Breast epithelium (tissue), 4 donors: ENCODE measurements at regions not wholly inside any gene's neighbourhood (a gene's known extent, or its start where the extent isn't known, plus 50 kb on each side); places are given as distances from the start of the nearest gene placed in this dataset.
"Not testable (repeated sequence)": the region's sequence is repeated elsewhere in the genome, so short reads cannot be mapped to it uniquely, and the experiment has no call there.

Source experiments
- DNase-seq, 2 donors: peaks; one replicate each; pipeline ENCODE4 v3.0.0-alpha.2; 2019; ENCODE audit warnings: low spot score in 2 of 2
- H3K27ac ChIP-seq, 2 donors: fragments of 200-600 bp; sonication (generic) in 1 of 2; one replicate each; pipeline ENCODE4 v1.5.1; 2016 to 2019; ENCODE audit warnings: mild to moderate bottlenecking in 1 of 2
- H3K27me3 ChIP-seq, 2 donors: fragments of 200-600 bp; sonication (generic) in 1 of 2; one replicate each; pipeline versions ENCODE4 v1.5.1 to v1.6.0; 2017 to 2019; ENCODE audit warnings: control low read depth in 1 of 2, mild to moderate bottlenecking in 1 of 2
- H3K36me3 ChIP-seq: fragments of 200-600 bp; one replicate; pipeline ENCODE4 v1.5.1; 2019
- H3K4me1 ChIP-seq, 2 donors: fragments of 200-600 bp; sonication (generic); one replicate each; pipeline ENCODE4 v1.5.1; 2016 to 2019; ENCODE audit warnings: control low read depth in 1 of 2
- H3K4me3 ChIP-seq, 3 donors: fragments of 200-600 bp; sonication (generic); 1 replicate in 2 of 3; 2 replicates in 1 of 3; pipeline ENCODE4 v1.5.1; 2016 to 2019; ENCODE audit warnings: mild to moderate bottlenecking in 3 of 3, moderate library complexity in 2 of 3
- H3K9me3 ChIP-seq, 2 donors: fragments of 200-600 bp; sonication (generic) in 1 of 2; one replicate each; pipeline ENCODE4 v1.5.1; 2016 to 2019; ENCODE audit warnings: control low read depth in 1 of 2
- POLR2A ChIP-seq: fragments of 450-650 bp; IDR thresholded peaks from one replicate; pipeline ENCODE4 v1.6.1; 2016; ENCODE audit warnings: antibody characterized with exemption, mild to moderate bottlenecking, moderate library complexity
- POLR2AphosphoS5 ChIP-seq, 3 donors: sonication (generic); formaldehyde crosslinking; IDR thresholded peaks; one replicate each; pipeline ENCODE4 v1.6.1; 2017; ENCODE audit warnings: antibody characterized with exemption in 3 of 3
- intact Hi-C: fragments of 100-400 bp; cut with DNase I; formaldehyde crosslinking; loops from one replicate; pipeline ENCODE4 v1.15.1; 2023; ENCODE audit warnings: low total_unique reads
- TF ChIP-seq, protein P1 (sequence below), 3 donors: fragments of 450-650 bp; IDR thresholded peaks; one replicate each; pipeline ENCODE4 v1.5.1; 2016 to 2017; ENCODE audit warnings: antibody characterized with exemption in 3 of 3, mild to moderate bottlenecking in 3 of 3, moderate library complexity in 3 of 3

DNA sequence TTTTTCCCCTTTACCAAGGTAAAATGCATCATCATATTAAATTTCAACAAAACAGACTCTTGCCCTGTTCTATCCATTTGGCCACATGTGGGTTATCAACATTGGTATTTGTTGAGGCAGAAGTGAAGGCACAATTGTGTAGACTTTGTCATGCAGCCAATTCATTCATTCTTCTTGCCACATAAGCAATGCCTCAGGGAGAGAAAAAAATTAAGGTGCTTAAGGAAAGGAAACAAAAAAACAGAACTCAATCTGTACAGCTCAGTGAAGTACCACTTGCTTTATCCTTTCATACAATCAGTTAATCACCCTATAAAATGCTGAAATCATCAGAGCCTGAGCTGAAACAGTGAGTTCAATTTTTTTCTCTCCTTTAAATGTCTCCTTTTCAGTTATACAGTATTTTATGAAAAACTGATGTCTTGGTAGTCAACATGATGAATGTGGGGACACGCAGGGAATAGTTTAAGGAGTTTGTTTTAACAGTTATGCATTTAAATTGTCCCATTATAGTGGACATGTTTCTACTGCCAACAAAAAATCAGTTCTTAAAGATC is 588.9 kb downstream of the MFSD1 start:
- Histone ChIP-seq H3K4me1 (no peaks in the 10 kb centered on the region), H3K4me3 (no peak overlapping the region), H3K36me3 (no peaks in the 10 kb centered on the region), H3K9me3 (no peaks in the 10 kb centered on the region), H3K27me3 (no peaks in the 10 kb centered on the region), H3K27ac (no peak overlapping the region)
- TF ChIP-seq, protein P1, sequence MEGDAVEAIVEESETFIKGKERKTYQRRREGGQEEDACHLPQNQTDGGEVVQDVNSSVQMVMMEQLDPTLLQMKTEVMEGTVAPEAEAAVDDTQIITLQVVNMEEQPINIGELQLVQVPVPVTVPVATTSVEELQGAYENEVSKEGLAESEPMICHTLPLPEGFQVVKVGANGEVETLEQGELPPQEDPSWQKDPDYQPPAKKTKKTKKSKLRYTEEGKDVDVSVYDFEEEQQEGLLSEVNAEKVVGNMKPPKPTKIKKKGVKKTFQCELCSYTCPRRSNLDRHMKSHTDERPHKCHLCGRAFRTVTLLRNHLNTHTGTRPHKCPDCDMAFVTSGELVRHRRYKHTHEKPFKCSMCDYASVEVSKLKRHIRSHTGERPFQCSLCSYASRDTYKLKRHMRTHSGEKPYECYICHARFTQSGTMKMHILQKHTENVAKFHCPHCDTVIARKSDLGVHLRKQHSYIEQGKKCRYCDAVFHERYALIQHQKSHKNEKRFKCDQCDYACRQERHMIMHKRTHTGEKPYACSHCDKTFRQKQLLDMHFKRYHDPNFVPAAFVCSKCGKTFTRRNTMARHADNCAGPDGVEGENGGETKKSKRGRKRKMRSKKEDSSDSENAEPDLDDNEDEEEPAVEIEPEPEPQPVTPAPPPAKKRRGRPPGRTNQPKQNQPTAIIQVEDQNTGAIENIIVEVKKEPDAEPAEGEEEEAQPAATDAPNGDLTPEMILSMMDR (IDR thresholded peaks at IDR 0.05) = no peak
- TF ChIP-seq POLR2AphosphoS5 (IDR thresholded peaks at IDR 0.05) = no peak
- TF ChIP-seq POLR2A = no peak
- intact Hi-C loops = no loop called here
- DNase-seq = no peak

DNA sequence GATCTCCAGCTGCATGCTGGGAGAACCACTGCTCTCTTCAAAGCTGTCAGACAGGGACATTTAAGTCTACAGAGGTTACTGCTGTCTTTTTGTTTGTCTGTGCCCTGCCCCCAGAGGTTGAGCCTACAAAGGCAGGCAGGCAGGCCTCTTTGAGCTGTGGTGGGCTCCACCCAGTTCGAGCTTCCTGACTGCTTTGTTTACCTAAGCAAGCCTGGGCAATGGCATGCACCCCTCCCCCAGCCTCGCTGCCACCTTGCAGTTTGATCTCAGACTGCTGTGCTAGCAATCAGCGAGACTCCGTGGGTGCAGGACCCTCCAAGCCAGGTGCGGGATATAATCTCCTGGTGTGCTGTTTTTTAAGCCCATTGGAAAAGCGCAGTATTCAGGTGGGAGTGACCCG is 591.0 kb upstream of the IL12A start:
- H3K27ac ChIP-seq, intact Hi-C loops, H3K9me3 ChIP-seq, H3K4me3 ChIP-seq, H3K36me3 ChIP-seq, DNase-seq, H3K4me1 ChIP-seq, H3K27me3 ChIP-seq: not testable (repeated sequence)

DNA sequence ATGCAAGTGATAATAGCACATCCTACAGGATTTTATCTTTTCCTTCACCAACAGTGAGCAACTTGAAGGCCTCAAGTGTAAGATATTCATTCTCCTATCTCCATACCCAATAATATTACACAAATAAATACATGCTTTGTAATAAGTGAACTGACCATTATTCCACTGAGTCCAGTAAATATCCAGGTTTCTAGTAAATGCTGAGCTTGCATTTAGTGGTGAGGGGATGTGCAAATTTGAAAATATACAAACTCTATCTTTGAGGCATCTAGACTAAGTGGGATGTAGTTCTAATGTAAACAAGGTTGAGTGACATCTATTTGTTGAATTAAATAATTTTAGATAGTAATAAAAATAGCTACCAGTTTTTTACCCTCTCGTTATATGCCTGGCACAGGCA is 587.6 kb upstream of the IL12A start:
- intact Hi-C loops = no loop called here
- Histone ChIP-seq H3K9me3 (peaks cover 0 to 6% of the 10 kb centered on the region in 2 donors), H3K4me1 (no peaks in the 10 kb centered on the region), H3K36me3 (no peaks in the 10 kb centered on the region), H3K4me3 (no peak overlapping the region), H3K27me3 (no peaks in the 10 kb centered on the region), H3K27ac (no peak overlapping the region)
- TF ChIP-seq, protein P1 (IDR thresholded peaks at IDR 0.05) = no peak
- no peak for TF ChIP-seq POLR2AphosphoS5 (IDR thresholded peaks at IDR 0.05)
- no peak for DNase-seq

DNA sequence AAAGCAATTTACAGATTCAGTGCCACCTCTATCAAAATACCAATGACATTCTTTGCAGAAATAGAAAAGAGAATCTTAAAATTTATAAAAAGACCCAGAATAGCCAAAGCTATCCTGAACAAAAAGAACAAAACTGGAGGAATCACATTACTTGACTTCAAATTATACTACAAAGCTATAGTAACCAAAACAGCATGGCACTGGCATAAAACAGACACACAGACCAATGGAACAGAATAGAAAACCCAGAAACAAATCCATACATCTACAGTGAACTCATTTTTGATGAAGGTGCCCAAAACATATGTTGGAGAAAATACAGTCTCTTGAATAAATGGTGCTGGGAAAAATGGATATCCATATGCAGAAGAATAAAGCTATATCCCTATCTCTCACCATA is 578.9 kb upstream of the IL12A start:
- H3K4me1 ChIP-seq, intact Hi-C loops, H3K36me3 ChIP-seq, DNase-seq, H3K27me3 ChIP-seq, H3K27ac ChIP-seq, H3K4me3 ChIP-seq: not testable (repeated sequence)
- H3K9me3 ChIP-seq = peaks cover 6 to 23% of the 10 kb centered on the region in 2 donors

DNA sequence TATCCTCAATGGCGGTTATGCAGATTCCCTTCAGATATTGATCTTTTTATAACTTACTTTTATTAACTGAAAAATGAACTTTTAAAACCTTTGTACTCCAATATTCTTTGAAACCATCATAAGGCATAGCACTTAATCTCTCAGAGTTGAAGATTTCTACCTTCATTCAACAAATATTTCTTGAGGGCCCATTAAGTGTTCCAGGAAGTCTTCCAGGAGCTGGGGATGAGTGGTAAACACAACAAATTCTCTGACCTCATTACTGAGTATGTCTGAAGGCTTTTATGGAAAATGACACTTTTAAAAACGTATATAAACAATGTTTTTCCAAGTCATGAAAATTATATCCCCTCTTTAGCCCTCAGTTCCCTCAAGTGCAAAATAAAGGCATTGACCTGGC is 575.3 kb upstream of the IL12A start:
- intact Hi-C loops = no loop called here
- Histone ChIP-seq H3K4me1 (no peaks in the 10 kb centered on the region), H3K9me3 (peaks cover 6 to 24% of the 10 kb centered on the region in 2 donors), H3K36me3 (no peaks in the 10 kb centered on the region), H3K27ac (no peak overlapping the region), H3K27me3 (no peaks in the 10 kb centered on the region), H3K4me3 (no peak overlapping the region)
- TF ChIP-seq, protein P1 (IDR thresholded peaks at IDR 0.05) = no peak
- TF ChIP-seq POLR2A (no peak), POLR2AphosphoS5 (IDR thresholded peaks at IDR 0.05) (no peak)
- no peak for DNase-seq

DNA sequence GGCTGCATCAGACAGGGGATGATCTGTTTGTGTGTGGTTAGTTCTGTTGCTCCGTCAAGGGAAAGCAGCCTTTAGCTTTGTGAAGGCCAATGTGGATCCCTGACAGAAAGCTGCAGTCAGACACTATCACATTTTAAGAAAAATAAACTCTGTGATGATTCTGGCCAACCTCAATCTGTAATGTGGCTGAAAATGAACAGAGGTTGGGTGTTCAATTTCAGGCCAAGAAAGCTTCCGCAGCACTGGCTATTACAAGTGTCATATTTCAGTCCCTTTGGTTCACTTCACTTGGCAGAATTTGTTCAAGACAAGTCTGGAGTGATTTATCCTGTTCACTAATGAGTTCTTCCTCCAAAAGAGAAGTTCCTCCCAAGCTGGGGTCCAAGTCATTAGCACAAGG is 571.8 kb upstream of the IL12A start:
- Histone ChIP-seq H3K4me3 (no peak overlapping the region), H3K4me1 (no peaks in the 10 kb centered on the region), H3K9me3 (peaks cover 0 to 4% of the 10 kb centered on the region in 2 donors), H3K27me3 (no peaks in the 10 kb centered on the region), H3K27ac (no peak overlapping the region), H3K36me3 (no peaks in the 10 kb centered on the region)
- no peak for TF ChIP-seq POLR2AphosphoS5 (IDR thresholded peaks at IDR 0.05)
- TF ChIP-seq, protein P1 (IDR thresholded peaks at IDR 0.05) = no peak
- intact Hi-C loops = no loop called here
- no peak for DNase-seq
